Panc1 (cell line): ENCODE measurements at regions not wholly inside any gene's neighbourhood (a gene's known extent, or its start where the extent isn't known, plus 50 kb on each side); places are given as distances from the start of the nearest gene placed in this dataset.

Source experiments
- ATAC-seq: fragments of 200-7000 bp; cut with Tn5 transposase; 2 replicates; pipeline ENCODE4 v1.9.1; 2020; ENCODE audit warnings: mild to moderate bottlenecking, moderate library complexity
- BruUV-seq: library from RNA; stranded (reverse); fragments of 400-500 nt; replicated peaks from 2 replicates; lab custom pipeline; 2021; lab: Mats Ljungman, UMichigan
- CTCF ChIA-PET: fragments of 300-600 bp; sonication (Branson Sonifier 250); formaldehyde crosslinking; loops from one replicate; lab custom pipeline; 2022; ENCODE audit warnings: antibody characterized with exemption; lab: Charles Lee
- POLR2A ChIA-PET: fragments of 300-600 bp; sonication (Branson Sonifier 250); formaldehyde crosslinking; loops from one replicate; lab custom pipeline; 2022; ENCODE audit warnings: antibody characterized with exemption; lab: Charles Lee
- DNase-seq: peaks from one replicate; pipeline ENCODE4 v3.0.0-alpha.2; 2010; ENCODE audit warnings: low read depth, low spot score
- H3K27ac ChIP-seq: 2 replicates; pipeline ENCODE4 v1.5.1; 2011; ENCODE audit warnings: mild to moderate bottlenecking, low read length, inconsistent platforms
- H3K27me3 ChIP-seq: fragments of 200-500 bp; sonication (Bioruptor generic); 2 replicates; pipeline ENCODE4 v1.6.0; 2014; ENCODE audit warnings: low read length, inconsistent platforms; ENCODE audit not compliant: control insufficient read depth, insufficient read depth
- H3K36me3 ChIP-seq: fragments of 200-500 bp; sonication (Bioruptor generic); 2 replicates; pipeline ENCODE4 v1.5.1; 2014; ENCODE audit warnings: inconsistent platforms, mild to moderate bottlenecking, low read length, moderate library complexity; ENCODE audit not compliant: control insufficient read depth, insufficient read depth
- H3K4me1 ChIP-seq: 2 replicates; pipeline ENCODE4 v1.5.1; 2011; ENCODE audit warnings: inconsistent platforms, mild to moderate bottlenecking, low read length, moderate library complexity; ENCODE audit not compliant: control insufficient read depth, insufficient read depth
- H3K4me3 ChIP-seq, 2 experiments: 2 replicates each; pipeline ENCODE4 v1.5.1; 2011 to 2012; ENCODE audit warnings: low read depth in 2 of 2, low read length in 2 of 2, mild to moderate bottlenecking in 2 of 2, inconsistent platforms in 1 of 2, moderate library complexity in 1 of 2
- H3K9me3 ChIP-seq: fragments of 200-500 bp; sonication (Bioruptor generic); 2 replicates; pipeline ENCODE4 v1.5.1; 2014; ENCODE audit warnings: low read depth, mild to moderate bottlenecking, inconsistent platforms, low read length, moderate library complexity; ENCODE audit not compliant: control insufficient read depth, insufficient read depth
- POLR2AphosphoS5 ChIP-seq: IDR thresholded peaks from 2 replicates; pipeline ENCODE4 v1.6.1; 2012; ENCODE audit warnings: mild to moderate bottlenecking, low read depth, low read length, moderate library complexity
- SIN3A ChIP-seq: IDR thresholded peaks from 2 replicates; pipeline ENCODE4 v1.6.1; 2012; ENCODE audit warnings: low read depth, mild to moderate bottlenecking, low read length, moderate library complexity, borderline replicate concordance; ENCODE audit not compliant: insufficient read depth
- TCF7L2 ChIP-seq: IDR thresholded peaks from 2 replicates; pipeline ENCODE4 v1.6.1; 2011; ENCODE audit warnings: mild to moderate bottlenecking, low read depth, low read length, inconsistent platforms
- in situ Hi-C: cut with HindIII; loops from 2 replicates; pipeline ENCODE4 v1.10.0; 2016; ENCODE audit warnings: low sequenced_read_pairs, low pct_unique_long_range_greater_than_20kb
- intact Hi-C: fragments of 100-400 bp; cut with micrococcal nuclease; formaldehyde crosslinking; loops from one replicate; pipeline ENCODE4 v1.10.0; 2022; ENCODE audit not compliant: unreplicated experiment
- TF ChIP-seq, protein P1 (sequence below): fragments of 450-650 bp; IDR thresholded peaks from 2 replicates; pipeline ENCODE4 v1.5.1; 2017; ENCODE audit warnings: mild to moderate bottlenecking
- TF ChIP-seq, protein P2 (sequence below), 2 experiments: IDR thresholded peaks; 2 replicates each; pipeline ENCODE4 v1.6.1; 2011 to 2012; ENCODE audit warnings: low read depth in 2 of 2, control low read depth in 1 of 2, low read length in 1 of 2, mild to moderate bottlenecking in 1 of 2, moderate library complexity in 1 of 2; ENCODE audit not compliant: insufficient read depth in 1 of 2

DNA sequence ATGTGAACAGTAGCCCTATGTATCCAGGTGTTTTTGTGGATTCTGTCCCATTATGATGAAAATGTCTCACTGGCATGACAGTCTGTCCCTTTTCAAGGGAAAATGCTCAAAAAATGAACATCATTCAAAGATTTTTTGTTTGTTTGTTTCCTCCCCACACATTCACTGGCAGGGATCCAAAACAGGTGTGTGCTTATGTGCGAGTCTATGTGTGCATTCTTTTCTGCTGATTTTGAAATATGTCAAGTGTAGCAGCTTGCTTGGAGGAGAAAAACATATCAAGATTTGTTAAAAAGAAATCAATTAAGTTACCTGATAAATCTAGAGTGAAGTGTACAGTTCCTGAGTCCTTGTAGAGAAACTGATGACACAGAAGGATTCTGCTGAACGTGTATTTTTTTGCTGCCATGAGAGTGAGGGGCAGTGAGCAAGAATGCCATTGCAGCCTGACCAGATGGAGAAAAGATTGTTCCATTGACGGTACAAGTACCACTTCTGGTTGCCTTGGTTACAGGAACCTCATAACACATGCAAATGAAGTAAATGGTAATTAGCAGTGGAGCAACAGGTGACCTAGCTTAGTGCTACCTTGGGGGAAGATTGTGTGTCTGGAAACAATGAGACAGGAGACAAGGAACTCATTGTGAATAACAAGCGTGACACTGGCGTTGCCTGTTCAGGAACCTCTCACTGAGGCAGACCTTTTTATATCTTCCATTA, 277.4 kb upstream of the PHYHIPL start:
- CTCF ChIA-PET, result no interaction called here
- Histone ChIP-seq H3K27ac (no peak overlapping the region), H3K9me3 (no peaks in the 10 kb centered on the region)

DNA sequence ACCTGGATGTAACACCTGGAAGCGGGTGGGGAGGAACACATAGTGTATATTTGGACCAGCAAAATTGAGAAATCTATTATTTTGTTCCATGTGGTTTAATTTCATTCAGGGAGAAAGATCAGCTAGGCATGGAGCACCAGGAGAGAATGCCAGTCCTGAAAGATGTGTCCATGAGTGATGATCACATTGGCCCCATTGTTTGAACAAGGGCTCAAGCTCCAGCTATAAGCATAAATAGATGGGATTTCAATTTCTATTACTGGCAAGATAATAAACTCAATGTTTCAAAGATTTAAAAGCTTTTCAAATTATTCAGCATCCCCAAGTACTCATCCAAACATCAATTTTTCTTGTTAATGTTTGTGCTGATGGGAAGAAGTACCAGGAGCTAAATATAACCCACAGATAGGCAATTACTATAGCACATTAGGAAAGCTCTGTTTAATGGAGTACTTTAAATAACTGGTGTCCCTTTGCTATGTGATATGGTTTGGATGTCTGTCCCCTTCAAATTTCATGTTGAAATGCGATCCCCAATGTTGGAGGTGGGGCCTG, 275.3 kb upstream of the PHYHIPL start:
- ATAC-seq (no peak), DNase-seq (no peak)
- CTCF ChIA-PET, result no interaction called here
- H3K4me3 ChIP-seq, result no peak overlapping the region
- BruUV-seq, result no TSS peak
- no peak overlapping the region for H3K27ac ChIP-seq
- TF ChIP-seq, protein P1, sequence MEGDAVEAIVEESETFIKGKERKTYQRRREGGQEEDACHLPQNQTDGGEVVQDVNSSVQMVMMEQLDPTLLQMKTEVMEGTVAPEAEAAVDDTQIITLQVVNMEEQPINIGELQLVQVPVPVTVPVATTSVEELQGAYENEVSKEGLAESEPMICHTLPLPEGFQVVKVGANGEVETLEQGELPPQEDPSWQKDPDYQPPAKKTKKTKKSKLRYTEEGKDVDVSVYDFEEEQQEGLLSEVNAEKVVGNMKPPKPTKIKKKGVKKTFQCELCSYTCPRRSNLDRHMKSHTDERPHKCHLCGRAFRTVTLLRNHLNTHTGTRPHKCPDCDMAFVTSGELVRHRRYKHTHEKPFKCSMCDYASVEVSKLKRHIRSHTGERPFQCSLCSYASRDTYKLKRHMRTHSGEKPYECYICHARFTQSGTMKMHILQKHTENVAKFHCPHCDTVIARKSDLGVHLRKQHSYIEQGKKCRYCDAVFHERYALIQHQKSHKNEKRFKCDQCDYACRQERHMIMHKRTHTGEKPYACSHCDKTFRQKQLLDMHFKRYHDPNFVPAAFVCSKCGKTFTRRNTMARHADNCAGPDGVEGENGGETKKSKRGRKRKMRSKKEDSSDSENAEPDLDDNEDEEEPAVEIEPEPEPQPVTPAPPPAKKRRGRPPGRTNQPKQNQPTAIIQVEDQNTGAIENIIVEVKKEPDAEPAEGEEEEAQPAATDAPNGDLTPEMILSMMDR, result no peak
- TF ChIP-seq POLR2AphosphoS5 (no peak), SIN3A (no peak), TCF7L2 (no peak)
- no peaks in the 10 kb centered on the region for H3K36me3 ChIP-seq
- H3K27me3 ChIP-seq, result no peaks in the 10 kb centered on the region
- no peaks in the 10 kb centered on the region for H3K9me3 ChIP-seq
- in situ Hi-C loops, result no loop called here
- H3K4me1 ChIP-seq, result no peaks in the 10 kb centered on the region
- intact Hi-C loops, result no loop called here
- POLR2A ChIA-PET, result no interaction called here

More for the DNA sequence above, 277.4 kb upstream of the PHYHIPL start:
- intact Hi-C loops, result no loop called here
- Histone ChIP-seq H3K4me1 (no peaks in the 10 kb centered on the region), H3K4me3 (no peak overlapping the region), H3K36me3 (no peaks in the 10 kb centered on the region), H3K27me3 (no peaks in the 10 kb centered on the region)
- POLR2A ChIA-PET, result no interaction called here
- ATAC-seq (no peak), DNase-seq (no peak)
- TF ChIP-seq TCF7L2, result no peak
- TF ChIP-seq SIN3A, result no peak
- TF ChIP-seq, protein P1, result no peak
- TF ChIP-seq, protein P2, sequence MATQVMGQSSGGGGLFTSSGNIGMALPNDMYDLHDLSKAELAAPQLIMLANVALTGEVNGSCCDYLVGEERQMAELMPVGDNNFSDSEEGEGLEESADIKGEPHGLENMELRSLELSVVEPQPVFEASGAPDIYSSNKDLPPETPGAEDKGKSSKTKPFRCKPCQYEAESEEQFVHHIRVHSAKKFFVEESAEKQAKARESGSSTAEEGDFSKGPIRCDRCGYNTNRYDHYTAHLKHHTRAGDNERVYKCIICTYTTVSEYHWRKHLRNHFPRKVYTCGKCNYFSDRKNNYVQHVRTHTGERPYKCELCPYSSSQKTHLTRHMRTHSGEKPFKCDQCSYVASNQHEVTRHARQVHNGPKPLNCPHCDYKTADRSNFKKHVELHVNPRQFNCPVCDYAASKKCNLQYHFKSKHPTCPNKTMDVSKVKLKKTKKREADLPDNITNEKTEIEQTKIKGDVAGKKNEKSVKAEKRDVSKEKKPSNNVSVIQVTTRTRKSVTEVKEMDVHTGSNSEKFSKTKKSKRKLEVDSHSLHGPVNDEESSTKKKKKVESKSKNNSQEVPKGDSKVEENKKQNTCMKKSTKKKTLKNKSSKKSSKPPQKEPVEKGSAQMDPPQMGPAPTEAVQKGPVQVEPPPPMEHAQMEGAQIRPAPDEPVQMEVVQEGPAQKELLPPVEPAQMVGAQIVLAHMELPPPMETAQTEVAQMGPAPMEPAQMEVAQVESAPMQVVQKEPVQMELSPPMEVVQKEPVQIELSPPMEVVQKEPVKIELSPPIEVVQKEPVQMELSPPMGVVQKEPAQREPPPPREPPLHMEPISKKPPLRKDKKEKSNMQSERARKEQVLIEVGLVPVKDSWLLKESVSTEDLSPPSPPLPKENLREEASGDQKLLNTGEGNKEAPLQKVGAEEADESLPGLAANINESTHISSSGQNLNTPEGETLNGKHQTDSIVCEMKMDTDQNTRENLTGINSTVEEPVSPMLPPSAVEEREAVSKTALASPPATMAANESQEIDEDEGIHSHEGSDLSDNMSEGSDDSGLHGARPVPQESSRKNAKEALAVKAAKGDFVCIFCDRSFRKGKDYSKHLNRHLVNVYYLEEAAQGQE (IDR thresholded peaks at IDR 0.05; ENCODE audit: insufficient read depth in 1 of 2, low read depth in 2 of 2, low read length in 1 of 2), result no peak
- TF ChIP-seq POLR2AphosphoS5, result no peak
- in situ Hi-C loops, result no loop called here
- BruUV-seq, result no TSS peak
